H7 (cell line): ENCODE measurements at regions not wholly inside any gene's neighbourhood (a gene's known extent, or its start where the extent isn't known, plus 50 kb on each side); places are given as distances from the start of the nearest gene placed in this dataset.
A peak's percentile ranks its signal among the peaks of the same experiment; 100 is the strongest.

Experiments used
- DNase-seq: peaks from one replicate; pipeline ENCODE4 v3.0.0; 2012
- H3K27me3 ChIP-seq: 2 replicates; pipeline ENCODE4 v1.6.0; 2011; ENCODE audit warnings: mild to moderate bottlenecking, low read length; ENCODE audit not compliant: control insufficient read depth, insufficient read depth
- H3K36me3 ChIP-seq: replicated peaks from 2 replicates; pipeline ENCODE4 v1.5.1; 2011; ENCODE audit warnings: low read length; ENCODE audit not compliant: control insufficient read depth, insufficient read depth
- H3K4me3 ChIP-seq: 2 replicates; pipeline ENCODE4 v1.5.1; 2011; ENCODE audit warnings: low read depth, mild to moderate bottlenecking, control low read depth, low read length, moderate library complexity; ENCODE audit not compliant: insufficient read depth

DNA sequence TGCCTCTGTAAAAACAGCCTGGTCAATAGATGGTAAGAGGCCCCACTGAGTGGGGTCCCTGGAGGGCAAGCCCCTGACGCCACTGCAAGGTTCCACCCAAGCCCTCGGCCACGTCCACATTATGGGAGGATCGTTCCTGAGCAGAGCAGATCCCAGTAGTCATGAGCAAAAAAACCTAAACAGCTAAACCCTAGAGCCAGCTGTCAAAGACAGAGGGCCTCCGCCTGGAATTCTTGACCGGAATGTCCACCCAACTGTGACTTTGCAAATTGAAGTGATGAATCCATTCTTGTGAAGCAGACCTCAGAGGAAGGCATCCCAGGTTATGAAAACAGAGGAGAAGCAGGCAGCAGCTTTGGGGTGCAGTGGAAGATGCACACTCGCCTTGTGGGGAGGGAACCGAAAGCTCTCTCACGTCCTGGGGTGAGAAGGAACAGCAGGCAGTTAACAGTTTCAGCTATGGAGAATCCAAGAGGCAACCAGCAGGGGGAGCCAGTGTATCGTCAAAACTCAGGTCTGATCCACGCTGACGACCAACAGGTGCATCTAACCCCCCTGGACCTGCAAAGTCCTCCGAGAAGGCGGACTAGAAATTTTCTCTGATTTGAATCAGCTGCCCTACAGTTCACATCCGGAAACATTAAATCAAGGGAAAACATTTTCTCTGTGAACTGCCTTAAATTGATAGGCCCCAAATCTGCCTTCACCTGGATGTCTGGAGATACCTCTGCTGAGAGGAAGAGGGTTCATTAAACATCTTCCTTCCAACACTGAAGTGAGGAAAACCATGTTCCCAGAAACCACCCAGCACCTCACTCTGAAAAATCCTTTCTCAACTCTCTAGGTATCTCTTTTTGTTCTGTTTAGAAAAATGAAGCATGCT is 139.1 kb upstream of the PFKP start:
- no peak overlapping the region for H3K4me3 ChIP-seq

GRCh38 chr10:2926918-2927660 is 140.3 kb upstream of the PFKP start:
- DNase-seq = no peak
- H3K36me3 ChIP-seq = no peaks in the 10 kb centered on the region
- no peak overlapping the region for H3K4me3 ChIP-seq
- no peaks in the 10 kb centered on the region for H3K27me3 ChIP-seq

More for the DNA sequence above, 139.1 kb upstream of the PFKP start:
- H3K36me3 ChIP-seq = no peaks in the 10 kb centered on the region
- DNase-seq = peak; percentile 91
- H3K27me3 ChIP-seq = no peaks in the 10 kb centered on the region

DNA sequence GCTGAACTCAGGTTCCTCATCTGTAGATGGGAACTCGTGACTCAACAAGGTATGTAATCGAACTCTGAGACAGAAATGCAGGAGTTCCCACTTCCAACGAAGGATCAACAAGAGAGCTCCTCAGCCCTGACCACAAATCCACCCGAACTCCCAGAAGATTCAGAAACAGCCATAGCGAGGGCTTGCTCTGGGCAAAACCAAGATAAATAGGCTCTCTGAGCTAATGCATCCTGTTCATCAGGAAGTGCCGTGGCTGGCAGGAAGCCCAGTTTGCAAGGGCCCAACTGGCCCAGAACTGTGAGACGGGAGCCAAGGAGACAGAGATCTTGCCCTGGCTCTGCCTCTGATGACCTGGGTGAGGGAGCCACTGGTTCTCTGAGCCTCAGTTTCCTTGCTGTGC is 141.7 kb upstream of the PFKP start:
- Histone ChIP-seq H3K36me3 (no peaks in the 10 kb centered on the region), H3K4me3 (no peak overlapping the region), H3K27me3 (no peaks in the 10 kb centered on the region)
- DNase-seq = no peak

DNA sequence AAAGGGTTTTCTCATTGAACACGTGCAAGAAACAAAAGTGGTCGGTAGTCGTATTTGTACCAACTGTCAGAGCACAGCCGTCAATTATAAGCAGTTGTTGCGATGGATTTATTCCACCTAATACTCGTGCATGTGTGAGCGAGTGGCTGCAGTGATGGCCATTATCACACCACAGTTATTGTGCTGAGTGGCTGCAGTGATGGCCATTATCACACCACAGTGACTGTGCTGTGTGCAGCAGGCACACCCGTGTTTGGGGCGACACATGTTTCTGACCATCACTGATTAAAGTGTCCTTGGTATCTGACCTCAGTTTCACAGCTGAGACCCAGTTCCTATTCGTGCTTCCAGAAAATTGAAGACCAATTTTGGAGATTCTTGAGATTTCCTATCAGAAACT is 142.9 kb upstream of the PFKP start:
- H3K4me3 ChIP-seq = no peak overlapping the region
- no peaks in the 10 kb centered on the region for H3K36me3 ChIP-seq
- no peak for DNase-seq
- H3K27me3 ChIP-seq = no peaks in the 10 kb centered on the region

DNA sequence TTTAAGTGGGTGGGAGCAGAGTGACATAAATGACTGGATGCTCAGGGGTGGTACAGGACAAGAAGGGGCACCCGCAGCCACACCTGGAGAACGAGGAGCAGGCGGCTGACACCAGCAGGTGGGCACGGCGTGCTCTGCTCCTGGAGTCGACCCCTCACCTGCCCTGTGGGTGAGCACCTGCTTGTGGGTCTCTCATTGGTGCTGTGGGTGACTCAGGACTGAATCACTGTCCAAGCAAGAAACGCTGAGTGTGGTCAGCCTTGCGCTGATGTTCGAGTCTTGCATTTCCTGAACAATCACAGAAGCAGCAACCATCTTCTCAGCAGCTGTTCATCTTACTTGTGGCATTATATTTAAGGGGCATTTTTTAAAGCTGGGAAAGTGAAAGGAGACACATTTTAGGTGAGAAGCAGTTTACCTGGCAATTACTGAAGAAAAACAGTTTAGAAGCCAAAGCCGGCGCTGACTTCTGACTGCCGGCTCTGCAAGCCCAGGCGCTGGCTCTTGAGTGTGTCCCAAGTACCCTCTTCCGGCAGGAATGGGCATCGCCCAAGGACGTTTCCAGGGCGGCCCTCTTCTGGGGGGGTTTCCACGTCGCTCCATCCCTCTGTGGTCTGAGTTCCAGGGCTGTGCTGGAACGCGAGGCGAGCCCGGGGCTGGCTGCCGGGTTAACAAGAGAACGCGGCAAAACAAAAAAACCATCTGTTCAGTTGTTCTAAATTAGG is 145.2 kb upstream of the PFKP start:
- DNase-seq = no peak
- no peak overlapping the region for H3K4me3 ChIP-seq

GRCh38 chr10:2920637-2921036 is 146.7 kb upstream of the PFKP start:
- no peaks in the 10 kb centered on the region for H3K27me3 ChIP-seq
- no peak for DNase-seq
- H3K36me3 ChIP-seq = no peaks in the 10 kb centered on the region
- H3K4me3 ChIP-seq = no peak overlapping the region

More for the DNA sequence above, 145.2 kb upstream of the PFKP start:
- H3K27me3 ChIP-seq = no peaks in the 10 kb centered on the region
- no peaks in the 10 kb centered on the region for H3K36me3 ChIP-seq

DNA sequence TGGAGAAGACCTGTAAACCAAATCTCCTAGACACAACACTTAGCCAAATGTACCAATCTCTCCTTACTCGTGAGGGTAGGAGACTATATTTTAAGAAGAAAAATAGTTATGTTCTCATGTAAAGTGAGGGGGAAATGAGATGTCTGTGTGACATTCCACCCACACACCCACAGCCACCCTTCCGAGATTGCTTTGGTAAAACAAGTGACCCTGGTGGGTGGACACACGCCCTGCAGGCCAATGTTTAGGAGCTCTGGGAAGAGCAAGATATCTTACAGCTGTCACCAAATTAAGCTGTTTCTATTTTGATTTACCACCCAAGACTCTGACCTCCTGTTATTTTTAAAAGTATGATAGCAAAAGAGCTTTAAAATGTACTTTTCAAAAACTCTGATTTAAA is 147.2 kb upstream of the PFKP start:
- Histone ChIP-seq H3K36me3 (no peaks in the 10 kb centered on the region), H3K4me3 (no peak overlapping the region), H3K27me3 (no peaks in the 10 kb centered on the region)
- no peak for DNase-seq

DNA sequence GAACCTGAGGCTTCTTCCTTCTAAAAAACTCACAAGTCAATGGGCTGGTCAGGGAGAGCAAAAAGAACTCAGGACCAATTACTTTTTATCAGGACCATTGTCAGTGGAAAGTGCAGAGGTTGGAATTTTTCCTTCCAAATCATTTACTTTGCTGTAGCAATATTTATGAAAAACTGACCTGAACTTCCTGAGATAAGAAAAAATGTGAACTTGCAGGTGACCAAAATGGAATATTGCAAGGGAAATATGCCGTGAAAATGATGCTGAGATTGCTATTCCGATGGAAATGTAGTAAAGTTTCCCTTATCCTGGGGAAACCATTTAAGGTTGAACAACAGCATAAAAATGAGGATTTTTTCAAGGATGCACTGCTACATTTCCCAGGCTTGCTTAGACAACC is 148.3 kb upstream of the PFKP start:
- no peak for DNase-seq
- Histone ChIP-seq H3K36me3 (no peaks in the 10 kb centered on the region), H3K27me3 (no peaks in the 10 kb centered on the region), H3K4me3 (no peak overlapping the region)

DNA sequence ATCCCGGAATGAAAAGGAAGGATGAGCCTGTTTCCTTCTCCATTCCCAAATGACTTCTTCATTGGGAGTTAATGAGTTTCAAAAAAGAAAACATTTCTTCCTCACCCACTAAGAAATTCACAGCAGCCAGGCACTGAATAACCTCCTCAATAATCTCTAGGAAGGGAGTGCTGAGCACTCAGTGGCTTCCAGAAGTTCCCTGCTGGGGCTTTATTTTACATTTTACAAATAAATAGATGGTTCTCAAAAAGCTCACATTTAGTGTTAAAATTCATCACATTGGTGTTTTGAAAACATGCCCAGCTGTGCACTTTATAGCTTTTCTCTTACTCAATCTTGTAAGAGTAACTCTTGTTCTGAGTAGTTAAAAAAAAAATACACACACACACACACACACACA is 148.9 kb upstream of the PFKP start:
- Histone ChIP-seq H3K4me3 (no peak overlapping the region), H3K36me3 (no peaks in the 10 kb centered on the region), H3K27me3 (no peaks in the 10 kb centered on the region)
- DNase-seq = no peak

GRCh38 chr10:2917926-2918325 is 149.4 kb upstream of the PFKP start:
- H3K4me3 ChIP-seq = no peak overlapping the region
- H3K27me3 ChIP-seq = no peaks in the 10 kb centered on the region
- no peaks in the 10 kb centered on the region for H3K36me3 ChIP-seq
- DNase-seq = no peak

- H3K27me3 ChIP-seq = no peaks in the 10 kb centered on the region
- DNase-seq = no peak
- no peak overlapping the region for H3K4me3 ChIP-seq
- H3K36me3 ChIP-seq = no peaks in the 10 kb centered on the region
Measured at GRCh38 chr10:2915412-2915811, 151.9 kb upstream of the PFKP start.

DNA sequence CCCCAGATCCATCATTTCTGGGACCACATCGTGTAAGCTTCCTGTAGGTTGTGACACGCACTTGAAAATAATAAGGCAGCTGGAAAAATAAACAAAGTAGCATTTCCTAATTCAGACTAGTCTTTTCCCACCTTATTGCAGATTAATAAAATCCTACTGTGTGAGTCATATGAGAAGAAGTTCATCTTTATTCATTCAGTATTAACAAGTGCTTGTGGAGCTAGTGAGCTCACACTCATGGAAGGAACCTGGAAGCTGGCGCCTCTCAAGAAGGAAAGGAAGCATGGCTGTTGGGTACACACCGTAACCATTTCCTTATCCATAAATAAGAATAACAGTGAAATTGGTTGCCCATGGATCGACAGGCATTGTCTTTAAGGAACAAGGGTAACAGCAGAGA is 152.6 kb upstream of the PFKP start:
- Histone ChIP-seq H3K36me3 (no peaks in the 10 kb centered on the region), H3K27me3 (no peaks in the 10 kb centered on the region), H3K4me3 (no peak overlapping the region)
- no peak for DNase-seq

DNA sequence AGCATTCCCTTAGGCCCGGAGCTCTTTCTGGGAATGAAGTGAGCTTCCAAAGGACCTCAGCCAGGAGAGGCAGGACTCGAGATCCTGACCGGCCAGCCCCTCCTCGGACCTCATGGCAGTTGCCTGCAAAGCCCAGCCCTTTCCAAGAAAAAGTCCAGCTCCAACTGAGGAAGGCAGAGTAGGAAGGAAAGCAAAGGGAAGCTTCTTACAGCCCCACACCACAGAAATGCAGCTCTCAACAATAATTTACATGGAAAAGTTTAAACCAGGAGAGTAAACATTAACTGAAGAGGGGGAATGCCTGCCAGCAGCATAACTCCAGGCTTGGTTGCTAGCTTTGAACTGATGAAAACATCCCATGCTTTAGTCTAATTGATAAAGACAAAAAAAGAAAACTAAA is 153.9 kb upstream of the PFKP start:
- H3K27me3 ChIP-seq = no peaks in the 10 kb centered on the region
- no peaks in the 10 kb centered on the region for H3K36me3 ChIP-seq
- H3K4me3 ChIP-seq = no peak overlapping the region
- DNase-seq = no peak

- Histone ChIP-seq H3K27me3 (no peaks in the 10 kb centered on the region), H3K36me3 (no peaks in the 10 kb centered on the region)
- DNase-seq = no peak
Measured at GRCh38 chr10:2910656-2911055, 156.7 kb upstream of the PFKP start.

DNA sequence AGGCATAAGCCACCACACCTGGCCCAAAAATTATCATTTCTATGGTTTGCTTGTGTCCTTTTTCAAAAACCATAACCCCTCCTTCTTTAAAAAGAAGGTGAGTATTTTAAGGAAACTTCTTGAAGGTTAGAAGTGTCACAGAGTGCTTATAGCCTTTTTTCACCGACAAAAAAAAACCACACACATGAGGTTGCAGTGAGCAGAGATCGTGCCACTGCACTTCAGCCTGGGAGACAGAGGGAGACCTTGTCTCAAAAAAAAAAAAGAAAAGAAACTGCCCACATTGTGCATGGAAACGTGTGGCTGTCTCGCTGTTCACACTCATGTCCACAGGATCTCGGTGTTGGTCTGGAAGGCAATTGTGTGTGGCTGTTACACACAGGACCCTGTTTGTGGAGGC is 157.4 kb upstream of the PFKP start:
- DNase-seq = no peak
- Histone ChIP-seq H3K27me3 (no peaks in the 10 kb centered on the region), H3K36me3 (no peaks in the 10 kb centered on the region), H3K4me3 (no peak overlapping the region)

More at GRCh38 chr10:2910656-2911055, 156.7 kb upstream of the PFKP start:
- H3K4me3 ChIP-seq = no peak overlapping the region
